ENCODE measurements at regions not wholly inside any gene's neighbourhood (a gene's known extent, or its start where the extent isn't known, plus 50 kb on each side); places are given as distances from the start of the nearest gene placed in this dataset.
"Not testable (repeated sequence)": the region's sequence is repeated elsewhere in the genome, so short reads cannot be mapped to it uniquely, and the experiment has no call there.

DNA sequence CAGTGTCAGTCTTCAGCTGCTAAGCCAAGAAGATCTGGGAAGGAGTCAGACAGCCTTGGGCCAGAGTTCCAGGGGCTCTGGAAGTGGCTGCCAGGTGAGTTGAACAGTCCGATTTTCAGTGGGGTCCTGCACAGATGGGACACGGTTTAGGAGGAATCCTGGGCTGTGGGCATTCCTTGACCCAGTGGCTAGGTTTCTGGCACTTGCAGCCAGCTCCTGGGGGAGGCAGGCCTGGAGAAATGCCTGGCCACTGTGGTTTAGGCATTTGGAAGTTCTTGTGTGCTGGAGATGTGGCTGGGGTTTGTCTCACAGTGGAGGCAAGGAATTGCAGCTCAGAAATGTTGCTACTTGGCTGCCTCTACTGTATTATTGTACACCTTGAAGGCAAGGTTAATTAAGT lies 286.4 kb upstream of the C1orf174 start:
- not testable (repeated sequence) for DNase-seq (ENCODE audit: low read depth, low spot score); H3K27ac ChIP-seq

- H3K27ac ChIP-seq = no peak overlapping the region
Measured at GRCh38 chr1:4203501-4203900, 303.4 kb upstream of the C1orf174 start.

DNA sequence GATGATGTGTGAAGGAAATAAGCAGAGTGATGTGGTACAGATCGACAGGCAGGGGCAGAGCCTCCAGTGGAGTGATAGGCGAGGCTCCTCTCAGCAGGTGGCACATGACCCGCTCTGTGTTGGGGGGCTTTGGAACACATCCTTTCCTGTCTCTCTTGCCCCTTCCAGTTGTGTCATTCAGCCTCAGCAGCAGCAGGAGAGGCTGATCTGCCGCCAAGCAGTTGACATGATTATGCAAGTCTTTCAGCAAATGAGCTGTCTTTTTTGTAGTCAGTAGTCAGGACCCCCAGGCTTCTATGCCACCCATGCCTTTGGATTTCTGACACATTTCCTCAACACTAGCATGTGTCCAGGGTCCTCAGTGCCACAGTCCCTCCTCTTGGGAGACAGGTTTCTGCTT lies 307.1 kb upstream of the C1orf174 start:
- no peak for DNase-seq (ENCODE audit: low read depth, low spot score)
- no peak overlapping the region for H3K27ac ChIP-seq

More at GRCh38 chr1:4203501-4203900, 303.4 kb upstream of the C1orf174 start:
- no peak for DNase-seq (ENCODE audit: low read depth, low spot score)

DNA sequence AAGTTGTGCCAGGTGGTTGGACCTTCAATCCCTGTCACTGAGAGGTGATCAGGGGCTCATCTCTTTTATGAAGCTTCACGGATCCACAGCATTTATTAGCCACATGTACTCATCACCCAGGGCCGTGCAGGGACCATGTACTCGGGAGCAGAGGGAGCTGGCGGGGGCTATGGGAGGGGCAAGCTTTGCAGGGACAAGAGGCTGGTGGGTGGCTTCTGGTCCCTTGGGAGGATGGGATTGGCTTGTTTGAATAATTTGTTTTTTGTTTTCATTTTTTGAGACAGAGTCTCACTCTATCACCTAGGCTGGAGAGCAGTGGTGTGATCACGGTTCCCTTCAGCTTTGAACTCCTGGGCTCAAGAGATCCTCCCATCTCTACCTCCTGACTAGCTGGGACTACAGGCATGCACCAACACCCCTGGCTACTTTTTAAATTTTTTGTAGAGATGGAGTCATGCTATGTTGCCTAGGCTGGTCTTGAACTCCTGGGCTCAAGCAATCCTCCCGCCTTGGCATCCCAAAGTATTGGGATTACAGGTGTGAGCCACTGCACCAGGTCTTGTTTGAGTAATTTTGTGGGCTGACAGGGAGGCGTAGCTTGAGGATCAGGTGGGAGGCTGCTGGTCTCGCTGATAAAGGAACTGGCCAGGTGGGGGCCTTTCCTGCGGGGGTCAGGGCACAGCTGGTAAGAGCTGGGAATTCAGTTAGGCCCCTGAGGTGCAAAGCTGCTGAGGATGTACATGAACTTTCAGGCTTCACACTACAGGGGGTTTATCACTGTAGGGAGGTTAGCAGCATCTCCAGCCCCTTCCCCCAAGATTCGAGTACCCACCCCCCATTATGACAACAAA lies 308.0 kb upstream of the C1orf174 start:
- no peak for DNase-seq (ENCODE audit: low read depth, low spot score)
- no peak overlapping the region for H3K27ac ChIP-seq

GRCh38 chr1:4210043-4210442 lies 310.0 kb upstream of the C1orf174 start:
- H3K27ac ChIP-seq = no peak overlapping the region

DNA sequence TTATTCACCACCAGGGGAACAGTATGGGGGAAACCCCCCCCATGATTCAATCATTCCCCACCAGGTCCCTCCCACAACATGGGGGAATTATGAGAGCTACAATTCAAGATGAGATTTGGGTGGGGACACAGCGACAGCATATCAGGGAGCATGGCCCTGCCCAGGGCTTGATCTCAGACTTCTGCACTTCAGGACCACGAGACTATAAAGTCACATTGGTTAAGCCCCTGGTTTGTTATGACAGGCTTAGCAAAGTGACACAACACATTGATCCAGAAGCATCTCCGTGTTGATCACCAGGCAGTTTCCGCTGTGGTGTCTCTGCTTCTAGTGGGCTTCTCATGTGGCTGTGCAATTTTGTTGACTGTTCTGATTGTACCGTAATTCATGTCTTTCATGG lies 312.7 kb upstream of the C1orf174 start:
- H3K27ac ChIP-seq = no peak overlapping the region
- no peak for DNase-seq (ENCODE audit: low read depth, low spot score)

More at GRCh38 chr1:4210043-4210442, 310.0 kb upstream of the C1orf174 start:
- no peak for DNase-seq (ENCODE audit: low read depth, low spot score)

DNA sequence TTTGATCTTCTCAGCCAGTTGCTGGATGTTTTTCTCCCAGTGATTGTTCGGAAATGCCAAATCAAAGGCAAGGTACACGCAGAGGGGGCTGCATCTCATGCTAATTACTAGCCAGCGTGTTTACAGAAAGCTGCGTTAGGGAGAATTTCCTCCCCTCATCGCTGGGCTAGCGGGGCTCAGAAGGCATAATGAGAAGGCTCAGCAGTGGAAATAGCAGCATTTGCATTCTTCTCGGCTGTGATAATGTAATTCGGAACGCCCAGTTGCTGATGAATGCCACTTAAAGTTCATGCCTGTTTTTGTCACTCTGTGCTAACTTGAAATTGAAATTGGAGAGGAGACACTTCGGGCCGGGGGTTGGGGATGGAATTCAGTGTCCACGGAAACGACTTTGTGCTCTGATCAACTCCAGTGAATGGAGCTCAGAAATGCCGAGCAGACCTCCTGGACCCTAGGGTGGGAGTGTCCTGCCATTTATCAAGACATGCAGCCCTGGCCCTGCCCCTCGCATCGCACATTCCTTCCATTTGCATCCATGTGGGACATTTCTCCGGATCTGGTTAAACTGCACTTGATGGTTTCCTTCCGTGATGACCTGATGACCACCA lies 313.4 kb upstream of the C1orf174 start:
- no peak for DNase-seq (ENCODE audit: low read depth, low spot score)
- H3K27ac ChIP-seq = no peak overlapping the region

- DNase-seq (ENCODE audit: low read depth, low spot score) = no peak
Measured at GRCh38 chr1:4214826-4215225, 314.8 kb upstream of the C1orf174 start.

DNA sequence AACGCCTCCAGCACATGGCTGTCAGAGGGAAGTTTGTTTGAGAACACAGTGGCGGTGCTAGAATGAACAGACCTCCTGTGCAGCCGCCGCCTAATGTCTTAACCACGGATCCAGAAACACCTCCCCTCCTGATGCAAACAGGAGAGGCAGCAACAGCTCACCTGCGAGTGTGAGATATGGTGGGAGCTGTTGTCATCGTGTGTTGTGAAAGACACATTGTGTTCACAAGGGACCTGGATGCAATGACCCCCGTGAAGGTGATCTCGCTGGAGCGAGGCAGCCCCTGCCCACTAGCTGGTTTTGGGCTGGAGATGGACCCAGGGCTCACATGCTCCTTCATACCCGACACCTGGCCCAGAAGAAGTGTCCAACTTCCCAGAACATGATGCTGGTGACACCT lies 315.3 kb upstream of the C1orf174 start:
- no peak for DNase-seq (ENCODE audit: low read depth, low spot score)

More at GRCh38 chr1:4214826-4215225, 314.8 kb upstream of the C1orf174 start:
- H3K27ac ChIP-seq = no peak overlapping the region

DNA sequence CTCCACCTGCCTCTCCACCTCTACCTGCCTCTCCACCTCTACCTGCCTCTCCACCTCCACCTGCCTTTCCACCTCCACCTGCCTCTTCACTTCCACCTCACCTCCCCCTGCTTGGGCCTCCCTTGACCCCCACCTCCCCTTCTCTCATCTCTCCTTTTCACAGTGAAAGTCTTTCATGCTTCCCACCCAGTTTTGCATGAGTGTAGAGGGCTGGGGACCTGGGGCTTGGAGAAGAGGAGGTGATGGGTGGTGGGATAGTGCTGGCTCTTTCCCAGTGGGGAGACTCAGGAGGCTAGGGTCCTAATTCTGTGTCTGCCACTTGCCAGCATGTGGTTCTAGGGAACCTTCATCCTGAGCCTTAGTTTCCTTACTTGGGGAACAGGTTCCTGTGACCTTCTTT lies 316.2 kb upstream of the C1orf174 start:
- no peak for DNase-seq (ENCODE audit: low read depth, low spot score)
- no peak overlapping the region for H3K27ac ChIP-seq

More for the DNA sequence above, 315.3 kb upstream of the C1orf174 start:
- no peak overlapping the region for H3K27ac ChIP-seq

DNA sequence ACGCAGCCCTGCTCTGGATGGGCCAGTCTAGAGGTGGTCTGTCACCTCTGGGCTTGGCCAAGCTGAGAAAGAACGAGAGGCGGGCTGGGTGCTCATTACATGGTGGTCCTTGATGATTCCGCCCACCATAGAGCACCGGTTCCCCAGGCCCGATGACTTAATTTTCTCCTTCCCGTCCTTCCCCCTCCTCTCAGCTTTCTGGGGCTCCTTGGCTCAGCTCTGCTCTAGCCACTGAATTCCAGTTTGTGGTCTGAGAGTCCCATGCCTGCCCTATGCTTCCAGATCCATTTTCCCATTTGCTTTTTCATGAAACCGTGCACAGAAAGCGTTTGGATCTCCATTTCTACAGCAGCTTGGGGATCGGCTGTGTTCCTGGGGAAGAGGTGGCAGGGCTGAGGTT lies 318.5 kb upstream of the C1orf174 start:
- H3K27ac ChIP-seq = no peak overlapping the region
- no peak for DNase-seq (ENCODE audit: low read depth, low spot score)

- H3K27ac ChIP-seq = no peak overlapping the region
- no peak for DNase-seq (ENCODE audit: low read depth, low spot score)
Measured at GRCh38 chr1:4219111-4219510, 319.0 kb upstream of the C1orf174 start.

GRCh38 chr1:4219826-4220225 lies 319.8 kb upstream of the C1orf174 start:
- no peak for DNase-seq (ENCODE audit: low read depth, low spot score)
- H3K27ac ChIP-seq = no peak overlapping the region

DNA sequence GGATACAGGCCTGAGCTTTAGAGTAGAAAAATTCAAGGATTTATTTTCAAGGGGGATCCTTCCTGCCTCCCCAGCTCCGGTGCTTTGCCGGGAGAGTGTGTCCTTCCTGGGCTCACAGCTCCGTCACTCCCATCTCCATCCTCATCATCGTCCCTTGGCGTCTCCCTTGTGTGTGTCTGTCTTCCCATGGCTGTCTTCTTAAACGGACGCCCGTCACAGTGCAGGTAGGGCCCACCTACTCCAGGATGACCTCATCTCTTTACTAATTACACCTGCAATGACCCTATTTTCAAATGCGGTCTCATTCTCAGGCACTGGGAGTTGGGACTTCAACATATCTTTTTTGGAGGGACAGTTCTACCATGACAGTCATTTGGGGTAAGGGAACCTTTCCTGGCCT lies 320.3 kb upstream of the C1orf174 start:
- H3K27ac ChIP-seq = no peak overlapping the region
- no peak for DNase-seq (ENCODE audit: low read depth, low spot score)

DNA sequence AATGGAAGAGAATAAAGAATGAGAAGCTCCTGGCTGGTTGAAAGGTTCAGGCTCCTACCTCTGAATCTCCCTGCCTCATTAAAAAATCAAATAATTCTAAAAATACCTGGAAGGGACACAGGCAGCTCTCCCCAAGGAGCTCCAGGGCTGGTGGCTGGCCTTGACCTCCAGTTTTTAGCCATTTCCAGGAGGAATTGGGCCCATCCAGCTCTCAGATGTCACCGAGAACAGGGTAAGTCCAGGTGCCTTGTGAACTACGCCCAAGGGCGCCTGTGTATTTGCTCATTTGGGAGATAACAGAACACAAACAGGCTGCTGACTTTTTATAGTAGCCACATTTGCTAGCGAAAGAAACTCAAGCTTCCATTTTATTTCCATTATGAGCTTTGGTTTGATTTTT lies 321.0 kb upstream of the C1orf174 start:
- DNase-seq (ENCODE audit: low read depth, low spot score) = no peak
- no peak overlapping the region for H3K27ac ChIP-seq

DNA sequence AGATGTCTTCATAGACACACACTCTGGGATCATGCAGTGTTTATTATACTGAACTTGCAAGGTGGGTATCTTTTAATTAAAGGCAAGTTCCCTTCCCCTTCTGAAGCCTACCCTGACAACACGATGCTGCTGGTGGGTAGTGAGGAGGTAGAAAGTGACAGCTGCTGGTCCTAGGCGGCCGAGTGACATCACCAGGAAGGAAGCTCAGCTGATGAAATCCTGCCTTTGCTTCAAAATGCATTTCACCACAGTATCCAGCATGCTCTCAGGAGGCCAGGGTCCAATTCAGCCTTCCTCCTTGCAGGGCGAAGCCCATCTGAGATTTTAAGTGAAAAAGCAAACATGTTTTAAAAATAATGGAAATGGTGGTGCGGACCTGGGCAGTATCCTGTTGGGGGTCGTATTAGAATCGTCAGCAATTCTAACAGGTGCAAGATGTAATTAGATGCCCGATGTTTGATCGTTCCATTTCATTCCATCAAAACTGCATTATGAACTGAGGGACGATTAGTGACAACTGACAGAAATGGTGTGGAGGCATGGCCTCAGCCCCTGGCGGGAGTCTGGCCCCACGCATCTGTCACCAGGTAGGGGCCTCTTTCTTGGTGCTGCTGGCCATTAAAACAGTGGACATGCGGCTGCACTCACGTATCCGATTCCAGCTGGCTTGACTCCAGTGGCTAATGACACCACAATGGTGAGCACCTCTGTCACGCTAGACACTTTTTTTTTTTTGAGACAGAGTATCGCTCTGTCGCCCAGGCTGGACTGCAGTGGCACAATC lies 324.8 kb upstream of the C1orf174 start:
- no peak overlapping the region for H3K27ac ChIP-seq
- no peak for DNase-seq (ENCODE audit: low read depth, low spot score)

GRCh38 chr1:4227986-4228385 lies 327.9 kb upstream of the C1orf174 start:
- H3K27ac ChIP-seq = no peak overlapping the region
- DNase-seq (ENCODE audit: low read depth, low spot score) = no peak

DNA sequence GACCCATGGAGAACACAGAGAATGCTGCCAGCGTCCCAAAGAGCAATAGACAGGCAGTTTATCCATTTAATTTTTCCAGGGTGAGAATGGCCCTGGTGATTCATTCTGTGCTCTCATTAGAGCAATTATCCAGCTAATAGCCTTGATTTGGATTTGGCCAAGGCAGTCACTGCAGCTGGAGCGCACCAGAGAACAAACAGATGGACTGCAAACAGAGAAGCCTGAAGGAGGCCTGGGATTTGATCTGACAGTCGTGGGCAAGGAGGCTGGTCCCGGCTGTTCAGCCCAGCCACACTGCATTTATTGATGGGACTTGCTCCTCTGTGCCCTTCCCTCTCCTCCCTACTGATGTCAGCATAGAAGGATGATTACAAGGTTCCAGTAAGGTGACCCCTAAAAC lies 353.9 kb upstream of the C1orf174 start:
- no peak overlapping the region for H3K27ac ChIP-seq
- DNase-seq (ENCODE audit: low read depth, low spot score) = no peak

DNA sequence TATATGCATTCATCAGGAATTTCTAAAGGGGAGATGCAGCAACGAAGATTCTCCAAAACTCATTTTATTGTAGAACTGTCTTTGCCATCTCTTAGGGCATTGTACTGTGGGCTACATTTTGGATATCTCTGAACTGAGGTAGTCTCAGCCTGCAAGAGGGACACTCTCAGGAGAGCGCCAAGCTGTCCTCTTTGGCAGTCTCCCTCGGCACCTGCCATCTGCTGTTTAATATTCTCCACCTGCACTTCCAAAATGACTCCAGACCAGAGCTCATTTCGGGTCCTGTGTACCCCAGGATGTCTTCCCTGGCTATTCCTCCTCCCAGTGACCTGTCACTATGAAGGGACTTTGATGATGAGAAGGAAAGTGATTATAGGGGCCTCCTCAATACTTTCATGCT lies 356.3 kb upstream of the C1orf174 start:
- DNase-seq (ENCODE audit: low read depth, low spot score) = no peak
- H3K27ac ChIP-seq = no peak overlapping the region

DNA sequence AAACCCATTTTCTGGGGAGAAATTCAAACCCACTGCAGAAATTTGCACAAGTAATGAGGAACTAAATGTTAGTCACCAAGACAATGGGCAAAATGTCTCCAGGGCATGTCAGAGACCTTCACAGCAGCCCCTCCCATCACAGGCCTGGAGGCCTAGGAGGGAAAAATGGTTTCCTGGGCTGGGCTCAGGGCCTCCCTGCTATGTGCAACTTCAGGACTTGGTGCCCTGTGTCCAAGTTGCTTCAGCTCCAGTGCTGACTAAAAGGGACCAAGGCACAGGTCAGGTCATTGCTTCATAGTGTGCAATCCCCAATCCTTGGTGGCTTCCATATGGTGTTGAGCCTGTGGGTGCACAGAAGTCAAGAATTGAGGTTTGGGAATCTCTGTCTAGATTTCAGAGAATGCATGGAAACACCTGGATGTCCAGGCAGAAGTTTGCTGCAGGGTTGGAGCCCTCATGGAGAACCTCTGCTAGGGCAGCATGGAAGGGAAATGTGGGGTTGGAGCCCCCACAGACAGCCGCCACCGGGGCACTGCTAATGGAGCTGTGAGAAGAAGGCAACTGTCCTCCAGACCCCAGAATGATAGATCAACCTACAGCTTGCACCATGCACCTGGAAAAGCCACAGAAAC lies 358.2 kb upstream of the C1orf174 start:
- DNase-seq (ENCODE audit: low read depth, low spot score); H3K27ac ChIP-seq: not testable (repeated sequence)

DNA sequence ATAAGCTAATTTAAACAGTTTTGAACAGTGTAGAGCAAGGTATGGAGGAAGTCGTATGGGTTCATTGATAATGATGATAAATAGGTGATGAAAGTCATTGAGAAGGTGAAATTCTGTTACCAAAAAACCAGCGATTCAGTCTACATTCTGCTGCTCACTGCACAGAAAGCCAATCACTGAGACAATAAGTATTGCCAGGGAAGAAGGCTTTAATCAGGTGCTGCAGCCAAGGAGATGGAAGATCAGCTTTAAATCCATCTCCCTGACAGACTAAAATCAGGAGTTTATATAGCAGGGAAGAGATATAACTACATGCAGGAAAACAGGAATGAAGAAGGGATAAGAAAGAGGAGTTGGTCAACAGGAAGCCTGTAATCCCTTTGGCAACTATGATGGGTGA lies 361.3 kb upstream of the C1orf174 start:
- H3K27ac ChIP-seq = no peak overlapping the region
- DNase-seq (ENCODE audit: low read depth, low spot score) = no peak
